ENCODE measurements at regions not wholly inside any gene's neighbourhood (a gene's known extent, or its start where the extent isn't known, plus 50 kb on each side); places are given as distances from the start of the nearest gene placed in this dataset.

DNA sequence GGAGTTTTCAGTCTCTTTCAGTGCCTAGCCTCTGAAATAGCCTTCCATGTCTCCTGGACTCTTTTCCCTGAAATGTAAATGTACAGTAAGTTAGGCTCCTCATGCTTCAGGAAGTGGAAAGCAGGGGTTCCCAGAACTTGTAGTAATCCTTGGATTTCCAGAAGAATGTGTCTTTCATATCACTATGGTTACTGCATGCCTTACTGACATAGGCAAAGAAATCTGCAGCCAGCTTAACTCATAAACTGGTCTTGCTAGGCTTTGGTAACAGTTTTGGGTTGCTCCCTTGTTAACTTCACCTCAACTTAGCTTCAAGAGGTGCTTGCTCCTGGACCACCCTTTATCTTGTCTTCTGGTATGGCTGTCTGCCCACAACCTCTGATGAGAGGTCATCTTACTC lies 686.8 kb upstream of the DDX18 start:
- Histone ChIP-seq H3K79me1 (ENCODE audit: low read depth, low read length) (no peaks in the 10 kb centered on the region), H3K9ac (ENCODE audit: low read depth, low read length, poor library complexity) (no peak overlapping the region), H3K36me3 (replicated peaks in 1 of 2; ENCODE audit: control insufficient read depth in 2 of 2, insufficient read depth in 2 of 2, low read length in 2 of 2) (no peaks in the 10 kb centered on the region), H3K4me2 (ENCODE audit: insufficient read depth, low read length, poor library complexity, severe bottlenecking) (no peak overlapping the region), H4K91ac (ENCODE audit: low read depth, low read length, poor library complexity) (no peak overlapping the region), H2BK15ac (ENCODE audit: low read length) (no peak overlapping the region), H3K4me1 (ENCODE audit: control insufficient read depth in 2 of 2, insufficient read depth in 1 of 2, low read depth in 1 of 2, low read length in 2 of 2) (peaks cover 0 to 3% of the 10 kb centered on the region in 2 donors), H3K4ac (ENCODE audit: low read length) (no peak overlapping the region), H3K9me3 (replicated peaks in 1 of 2; ENCODE audit: control insufficient read depth in 2 of 2, insufficient read depth in 1 of 2, low read depth in 1 of 2, low read length in 2 of 2) (no peaks in the 10 kb centered on the region), H3K18ac (ENCODE audit: low read length) (no peak overlapping the region), H2BK120ac (ENCODE audit: low read depth, low read length) (no peak overlapping the region), H2AFZ (ENCODE audit: low read length) (no peak overlapping the region), H3K14ac (ENCODE audit: low read length) (no peak overlapping the region), H4K8ac (ENCODE audit: low read depth, low read length) (no peak overlapping the region), H3K27ac (replicated peaks; ENCODE audit: low read length) (no peak overlapping the region), H2BK5ac (ENCODE audit: low read length) (no peak overlapping the region), H3K23ac (ENCODE audit: low read depth, low read length, poor library complexity) (no peak overlapping the region), H3K4me3 (ENCODE audit: low read length in 2 of 2) (no peak overlapping the region), H2BK12ac (ENCODE audit: low read length) (no peak overlapping the region), H3K27me3 (ENCODE audit: control insufficient read depth in 3 of 3, insufficient read depth in 3 of 3, low read depth in 1 of 3, low read length in 3 of 3) (no peaks in the 10 kb centered on the region), H2AK5ac (ENCODE audit: low read depth, low read length) (no peak overlapping the region)
- no peak for DNase-seq (ENCODE audit: low spot score)

DNA sequence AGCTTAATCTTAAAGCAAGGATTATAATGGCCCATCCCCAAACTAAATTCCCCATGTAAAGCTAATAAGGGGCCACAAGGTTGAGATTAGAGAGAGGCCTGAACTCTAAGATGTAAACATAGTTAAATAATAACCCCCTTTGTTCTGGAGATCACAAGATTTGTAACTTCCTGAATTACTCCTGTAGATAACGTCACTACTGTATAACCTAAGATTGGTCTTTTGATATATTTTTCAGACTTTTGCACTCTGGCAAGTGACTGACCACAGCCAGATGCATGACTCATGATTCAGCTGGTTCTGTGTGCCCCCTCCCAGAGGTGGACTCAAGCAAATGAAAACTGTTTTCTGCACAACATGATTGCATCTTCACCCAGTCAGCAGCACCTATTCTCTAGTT lies 686.0 kb upstream of the DDX18 start:
- Histone ChIP-seq H3K18ac (ENCODE audit: low read length) (no peak overlapping the region), H4K91ac (ENCODE audit: low read depth, low read length, poor library complexity) (no peak overlapping the region), H2AFZ (ENCODE audit: low read length) (no peak overlapping the region), H3K79me1 (ENCODE audit: low read depth, low read length) (no peaks in the 10 kb centered on the region), H2BK120ac (ENCODE audit: low read depth, low read length) (no peak overlapping the region), H2AK5ac (ENCODE audit: low read depth, low read length) (no peak overlapping the region), H3K4me1 (ENCODE audit: control insufficient read depth in 2 of 2, insufficient read depth in 1 of 2, low read depth in 1 of 2, low read length in 2 of 2) (peaks cover 0 to 3% of the 10 kb centered on the region in 2 donors), H3K27ac (replicated peaks; ENCODE audit: low read length) (no peak overlapping the region), H3K4ac (ENCODE audit: low read length) (no peak overlapping the region), H3K9ac (ENCODE audit: low read depth, low read length, poor library complexity) (no peak overlapping the region), H3K4me3 (ENCODE audit: low read length in 2 of 2) (no peak overlapping the region), H2BK12ac (ENCODE audit: low read length) (no peak overlapping the region), H3K14ac (ENCODE audit: low read length) (no peak overlapping the region), H3K9me3 (replicated peaks in 1 of 2; ENCODE audit: control insufficient read depth in 2 of 2, insufficient read depth in 1 of 2, low read depth in 1 of 2, low read length in 2 of 2) (no peaks in the 10 kb centered on the region), H3K4me2 (ENCODE audit: insufficient read depth, low read length, poor library complexity, severe bottlenecking) (no peak overlapping the region), H4K8ac (ENCODE audit: low read depth, low read length) (no peak overlapping the region), H2BK5ac (ENCODE audit: low read length) (no peak overlapping the region), H3K27me3 (ENCODE audit: control insufficient read depth in 3 of 3, insufficient read depth in 3 of 3, low read depth in 1 of 3, low read length in 3 of 3) (no peaks in the 10 kb centered on the region), H2BK15ac (ENCODE audit: low read length) (no peak overlapping the region), H3K36me3 (replicated peaks in 1 of 2; ENCODE audit: control insufficient read depth in 2 of 2, insufficient read depth in 2 of 2, low read length in 2 of 2) (no peaks in the 10 kb centered on the region), H3K23ac (ENCODE audit: low read depth, low read length, poor library complexity) (no peak overlapping the region)
- DNase-seq (ENCODE audit: low spot score), result no peak
- no CpG with 5 or more reads among the region's 1 CpG for WGBS, 2 donors (ENCODE audit: extremely low coverage in 2 of 2, insufficient read length in 2 of 2, insufficient replicate concordance in 1 of 2)

GRCh38 chr2:117137371-117137770 lies 677.1 kb upstream of the DDX18 start:
- Histone ChIP-seq H3K23ac (ENCODE audit: low read depth, low read length, poor library complexity) (no peak overlapping the region), H2BK5ac (ENCODE audit: low read length) (no peak overlapping the region), H3K4ac (ENCODE audit: low read length) (no peak overlapping the region), H3K79me1 (ENCODE audit: low read depth, low read length) (no peaks in the 10 kb centered on the region), H3K14ac (ENCODE audit: low read length) (no peak overlapping the region), H3K36me3 (replicated peaks in 1 of 2; ENCODE audit: control insufficient read depth in 2 of 2, insufficient read depth in 2 of 2, low read length in 2 of 2) (no peaks in the 10 kb centered on the region), H3K9me3 (replicated peaks in 1 of 2; ENCODE audit: control insufficient read depth in 2 of 2, insufficient read depth in 1 of 2, low read depth in 1 of 2, low read length in 2 of 2) (no peaks in the 10 kb centered on the region), H3K9ac (ENCODE audit: low read depth, low read length, poor library complexity) (no peak overlapping the region), H3K4me2 (ENCODE audit: insufficient read depth, low read length, poor library complexity, severe bottlenecking) (no peak overlapping the region), H3K4me3 (ENCODE audit: low read length in 2 of 2) (no peak overlapping the region), H2AK5ac (ENCODE audit: low read depth, low read length) (no peak overlapping the region), H3K4me1 (ENCODE audit: control insufficient read depth in 2 of 2, insufficient read depth in 1 of 2, low read depth in 1 of 2, low read length in 2 of 2) (no peaks in the 10 kb centered on the region), H3K18ac (ENCODE audit: low read length) (no peak overlapping the region), H4K8ac (ENCODE audit: low read depth, low read length) (no peak overlapping the region), H2BK120ac (ENCODE audit: low read depth, low read length) (no peak overlapping the region), H2BK12ac (ENCODE audit: low read length) (no peak overlapping the region), H4K91ac (ENCODE audit: low read depth, low read length, poor library complexity) (no peak overlapping the region), H2AFZ (ENCODE audit: low read length) (no peak overlapping the region), H2BK15ac (ENCODE audit: low read length) (no peak overlapping the region), H3K27me3 (ENCODE audit: control insufficient read depth in 3 of 3, insufficient read depth in 3 of 3, low read depth in 1 of 3, low read length in 3 of 3) (no peaks in the 10 kb centered on the region), H3K27ac (replicated peaks; ENCODE audit: low read length) (no peak overlapping the region)
- WGBS, 2 donors (ENCODE audit: extremely low coverage in 2 of 2, insufficient read length in 2 of 2, insufficient replicate concordance in 1 of 2), result no CpG with 5 or more reads among the region's 2 CpGs
- DNase-seq (ENCODE audit: low spot score), result no peak

- H3K27ac ChIP-seq (replicated peaks; ENCODE audit: low read length), result no peak overlapping the region
These were observed 645.3 kb upstream of the DDX18 start for GRCh38 chr2:117169036-117169765.

More at GRCh38 chr2:117169036-117169765, 645.3 kb upstream of the DDX18 start:
- Histone ChIP-seq H3K36me3 (replicated peaks in 1 of 2; ENCODE audit: control insufficient read depth in 2 of 2, insufficient read depth in 2 of 2, low read length in 2 of 2) (no peaks in the 10 kb centered on the region), H3K4ac (ENCODE audit: low read length) (no peak overlapping the region), H2BK120ac (ENCODE audit: low read depth, low read length) (no peak overlapping the region), H2BK5ac (ENCODE audit: low read length) (no peak overlapping the region), H3K18ac (ENCODE audit: low read length) (no peak overlapping the region), H4K8ac (ENCODE audit: low read depth, low read length) (no peak overlapping the region), H3K4me1 (ENCODE audit: control insufficient read depth in 2 of 2, insufficient read depth in 1 of 2, low read depth in 1 of 2, low read length in 2 of 2) (no peaks in the 10 kb centered on the region), H3K9ac (ENCODE audit: low read depth, low read length, poor library complexity) (no peak overlapping the region), H2AFZ (ENCODE audit: low read length) (no peak overlapping the region), H3K27me3 (ENCODE audit: control insufficient read depth in 3 of 3, insufficient read depth in 3 of 3, low read depth in 1 of 3, low read length in 3 of 3) (no peaks in the 10 kb centered on the region), H2AK5ac (ENCODE audit: low read depth, low read length) (no peak overlapping the region), H3K79me1 (ENCODE audit: low read depth, low read length) (no peaks in the 10 kb centered on the region), H3K14ac (ENCODE audit: low read length) (no peak overlapping the region), H3K4me3 (ENCODE audit: low read length in 2 of 2) (no peak overlapping the region), H3K4me2 (ENCODE audit: insufficient read depth, low read length, poor library complexity, severe bottlenecking) (no peak overlapping the region), H4K91ac (ENCODE audit: low read depth, low read length, poor library complexity) (no peak overlapping the region), H2BK15ac (ENCODE audit: low read length) (no peak overlapping the region), H2BK12ac (ENCODE audit: low read length) (no peak overlapping the region), H3K9me3 (replicated peaks in 1 of 2; ENCODE audit: control insufficient read depth in 2 of 2, insufficient read depth in 1 of 2, low read depth in 1 of 2, low read length in 2 of 2) (peaks cover 5 to 18% of the 10 kb centered on the region in 2 donors), H3K23ac (ENCODE audit: low read depth, low read length, poor library complexity) (no peak overlapping the region)
- no peak for DNase-seq (ENCODE audit: low spot score)
- WGBS, 2 donors (ENCODE audit: extremely low coverage in 2 of 2, insufficient read length in 2 of 2, insufficient replicate concordance in 1 of 2), result no CpG with 5 or more reads among the region's 2 CpGs

Measured in neuronal stem cell (in vitro differentiated cells).